ENCODE measurements at regions not wholly inside any gene's neighbourhood (a gene's known extent, or its start where the extent isn't known, plus 50 kb on each side); places are given as distances from the start of the nearest gene placed in this dataset.

- Histone ChIP-seq H3K9me3 (ENCODE audit: control insufficient read depth, insufficient read depth, low read depth, low read length) (no peaks in the 10 kb centered on the region), H2AFZ (ENCODE audit: low read length) (no peak overlapping the region)
- TF ChIP-seq, protein P1, sequence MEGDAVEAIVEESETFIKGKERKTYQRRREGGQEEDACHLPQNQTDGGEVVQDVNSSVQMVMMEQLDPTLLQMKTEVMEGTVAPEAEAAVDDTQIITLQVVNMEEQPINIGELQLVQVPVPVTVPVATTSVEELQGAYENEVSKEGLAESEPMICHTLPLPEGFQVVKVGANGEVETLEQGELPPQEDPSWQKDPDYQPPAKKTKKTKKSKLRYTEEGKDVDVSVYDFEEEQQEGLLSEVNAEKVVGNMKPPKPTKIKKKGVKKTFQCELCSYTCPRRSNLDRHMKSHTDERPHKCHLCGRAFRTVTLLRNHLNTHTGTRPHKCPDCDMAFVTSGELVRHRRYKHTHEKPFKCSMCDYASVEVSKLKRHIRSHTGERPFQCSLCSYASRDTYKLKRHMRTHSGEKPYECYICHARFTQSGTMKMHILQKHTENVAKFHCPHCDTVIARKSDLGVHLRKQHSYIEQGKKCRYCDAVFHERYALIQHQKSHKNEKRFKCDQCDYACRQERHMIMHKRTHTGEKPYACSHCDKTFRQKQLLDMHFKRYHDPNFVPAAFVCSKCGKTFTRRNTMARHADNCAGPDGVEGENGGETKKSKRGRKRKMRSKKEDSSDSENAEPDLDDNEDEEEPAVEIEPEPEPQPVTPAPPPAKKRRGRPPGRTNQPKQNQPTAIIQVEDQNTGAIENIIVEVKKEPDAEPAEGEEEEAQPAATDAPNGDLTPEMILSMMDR (conservative IDR thresholded peaks at IDR 0.05 in 1 of 2, IDR thresholded peaks at IDR 0.05 in 1 of 2; ENCODE audit: low read depth in 1 of 2, low read length in 2 of 2) = no peak
- no peak for TF ChIP-seq EZH2 (IDR thresholded peaks at IDR 0.05; ENCODE audit: low read length, missing control alignments)
Observed at GRCh38 chr3:187558990-187559389, 111.2 kb downstream of the SST start.

DNA sequence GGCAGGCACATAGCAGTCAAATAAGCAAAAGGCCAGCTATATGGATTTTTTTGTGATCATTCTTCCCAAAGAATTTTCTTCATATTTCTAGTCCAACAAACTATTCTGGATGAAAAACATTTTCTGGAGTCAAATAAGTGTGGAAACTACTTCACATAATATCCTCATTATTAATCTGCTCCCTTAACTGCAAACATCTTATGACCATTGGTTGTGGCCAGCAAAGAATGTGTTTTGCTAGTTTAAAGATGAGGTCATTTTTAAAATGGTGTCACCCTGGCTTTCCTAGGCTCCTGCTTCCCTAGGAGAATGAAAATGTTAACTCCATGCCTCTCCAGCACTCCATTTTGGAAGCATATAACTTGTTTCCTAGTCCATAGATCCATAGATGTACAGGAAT lies 118.8 kb downstream of the SST start:
- peak in 1 of 2 donors; percentile 71 for DNase-seq (ENCODE audit: low read depth in 2 of 2)
- H3K9ac ChIP-seq (ENCODE audit: insufficient read depth, low read length) = no peak overlapping the region
- no peaks in the 10 kb centered on the region for H3K27me3 ChIP-seq (ENCODE audit: control insufficient read depth, insufficient read depth, low read length)
- H4K20me1 ChIP-seq (ENCODE audit: control insufficient read depth, extremely low read depth, insufficient read depth, low read length) = no peaks in the 10 kb centered on the region
- H3K79me2 ChIP-seq (ENCODE audit: control insufficient read depth, insufficient read depth, low read length) = no peaks in the 10 kb centered on the region
- H3K9me3 ChIP-seq (ENCODE audit: control insufficient read depth, insufficient read depth, low read depth, low read length) = no peaks in the 10 kb centered on the region
- no peaks in the 10 kb centered on the region for H3K4me1 ChIP-seq (ENCODE audit: control insufficient read depth, extremely low read depth, insufficient read depth, low read length)
- no peak for TF ChIP-seq EZH2 (IDR thresholded peaks at IDR 0.05; ENCODE audit: low read length, missing control alignments)
- TF ChIP-seq, protein P1 (conservative IDR thresholded peaks at IDR 0.05 in 1 of 2, IDR thresholded peaks at IDR 0.05 in 1 of 2; ENCODE audit: low read depth in 1 of 2, low read length in 2 of 2) = no peak
- no peak overlapping the region for H3K27ac ChIP-seq (ENCODE audit: insufficient read depth, low read length)
- no peaks in the 10 kb centered on the region for H3K36me3 ChIP-seq (ENCODE audit: control insufficient read depth, insufficient read depth, low read length)
- no peak overlapping the region for H3K4me2 ChIP-seq (ENCODE audit: extremely low read depth, insufficient read depth, low read length)
- H2AFZ ChIP-seq (ENCODE audit: low read length) = no peak overlapping the region
- no peak overlapping the region for H3K4me3 ChIP-seq (replicated peaks in 1 of 4; ENCODE audit: control extremely low read depth in 1 of 4, insufficient read depth in 1 of 4, low read depth in 3 of 4, low read length in 4 of 4)

More at GRCh38 chr3:187558990-187559389, 111.2 kb downstream of the SST start:
- Histone ChIP-seq H4K20me1 (ENCODE audit: control insufficient read depth, extremely low read depth, insufficient read depth, low read length) (no peaks in the 10 kb centered on the region), H3K27ac (ENCODE audit: insufficient read depth, low read length) (no peak overlapping the region), H3K79me2 (ENCODE audit: control insufficient read depth, insufficient read depth, low read length) (no peaks in the 10 kb centered on the region), H3K27me3 (ENCODE audit: control insufficient read depth, insufficient read depth, low read length) (no peaks in the 10 kb centered on the region), H3K4me2 (ENCODE audit: extremely low read depth, insufficient read depth, low read length) (no peak overlapping the region), H3K9ac (ENCODE audit: insufficient read depth, low read length) (no peak overlapping the region), H3K4me1 (ENCODE audit: control insufficient read depth, extremely low read depth, insufficient read depth, low read length) (no peaks in the 10 kb centered on the region), H3K36me3 (ENCODE audit: control insufficient read depth, insufficient read depth, low read length) (no peaks in the 10 kb centered on the region), H3K4me3 (replicated peaks in 1 of 4; ENCODE audit: control extremely low read depth in 1 of 4, insufficient read depth in 1 of 4, low read depth in 3 of 4, low read length in 4 of 4) (no peak overlapping the region)
- no peak for DNase-seq (ENCODE audit: low read depth in 2 of 2)

DNA sequence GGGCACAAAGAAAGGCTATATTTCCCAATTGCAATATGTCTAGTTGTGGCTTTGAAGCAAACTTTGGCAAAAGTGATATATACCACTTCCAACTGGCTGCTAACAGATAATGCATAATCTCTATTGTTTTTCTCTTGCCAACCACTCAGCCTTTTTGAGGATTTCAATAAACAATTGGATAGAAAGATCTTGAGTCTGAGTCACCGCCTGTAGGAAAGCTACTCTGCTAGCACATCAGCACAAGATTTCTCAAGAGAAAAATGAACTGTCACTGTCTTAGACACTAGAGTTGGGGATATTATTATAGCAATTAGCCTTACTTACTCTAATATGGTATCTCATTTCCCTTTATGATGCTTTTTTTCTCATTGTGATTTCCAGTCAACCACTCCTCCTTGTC lies 119.7 kb downstream of the SST start:
- no peaks in the 10 kb centered on the region for H3K27me3 ChIP-seq (ENCODE audit: control insufficient read depth, insufficient read depth, low read length)
- peak in 1 of 2 donors; percentile 23 for DNase-seq (ENCODE audit: low read depth in 2 of 2)
- H3K9ac ChIP-seq (ENCODE audit: insufficient read depth, low read length) = no peak overlapping the region
- H3K79me2 ChIP-seq (ENCODE audit: control insufficient read depth, insufficient read depth, low read length) = no peaks in the 10 kb centered on the region
- H2AFZ ChIP-seq (ENCODE audit: low read length) = no peak overlapping the region
- no peaks in the 10 kb centered on the region for H3K4me1 ChIP-seq (ENCODE audit: control insufficient read depth, extremely low read depth, insufficient read depth, low read length)
- H3K4me2 ChIP-seq (ENCODE audit: extremely low read depth, insufficient read depth, low read length) = no peak overlapping the region
- H3K9me3 ChIP-seq (ENCODE audit: control insufficient read depth, insufficient read depth, low read depth, low read length) = no peaks in the 10 kb centered on the region
- no peak overlapping the region for H3K4me3 ChIP-seq (replicated peaks in 1 of 4; ENCODE audit: control extremely low read depth in 1 of 4, insufficient read depth in 1 of 4, low read depth in 3 of 4, low read length in 4 of 4)
- TF ChIP-seq EZH2 (IDR thresholded peaks at IDR 0.05; ENCODE audit: low read length, missing control alignments) = no peak
- TF ChIP-seq, protein P1 (conservative IDR thresholded peaks at IDR 0.05 in 1 of 2, IDR thresholded peaks at IDR 0.05 in 1 of 2; ENCODE audit: low read depth in 1 of 2, low read length in 2 of 2) = no peak
- no peaks in the 10 kb centered on the region for H4K20me1 ChIP-seq (ENCODE audit: control insufficient read depth, extremely low read depth, insufficient read depth, low read length)
- H3K36me3 ChIP-seq (ENCODE audit: control insufficient read depth, insufficient read depth, low read length) = no peaks in the 10 kb centered on the region
- no peak overlapping the region for H3K27ac ChIP-seq (ENCODE audit: insufficient read depth, low read length)
